ENCODE measurements at regions not wholly inside any gene's neighbourhood (a gene's known extent, or its start where the extent isn't known, plus 50 kb on each side); places are given as distances from the start of the nearest gene placed in this dataset.

DNA sequence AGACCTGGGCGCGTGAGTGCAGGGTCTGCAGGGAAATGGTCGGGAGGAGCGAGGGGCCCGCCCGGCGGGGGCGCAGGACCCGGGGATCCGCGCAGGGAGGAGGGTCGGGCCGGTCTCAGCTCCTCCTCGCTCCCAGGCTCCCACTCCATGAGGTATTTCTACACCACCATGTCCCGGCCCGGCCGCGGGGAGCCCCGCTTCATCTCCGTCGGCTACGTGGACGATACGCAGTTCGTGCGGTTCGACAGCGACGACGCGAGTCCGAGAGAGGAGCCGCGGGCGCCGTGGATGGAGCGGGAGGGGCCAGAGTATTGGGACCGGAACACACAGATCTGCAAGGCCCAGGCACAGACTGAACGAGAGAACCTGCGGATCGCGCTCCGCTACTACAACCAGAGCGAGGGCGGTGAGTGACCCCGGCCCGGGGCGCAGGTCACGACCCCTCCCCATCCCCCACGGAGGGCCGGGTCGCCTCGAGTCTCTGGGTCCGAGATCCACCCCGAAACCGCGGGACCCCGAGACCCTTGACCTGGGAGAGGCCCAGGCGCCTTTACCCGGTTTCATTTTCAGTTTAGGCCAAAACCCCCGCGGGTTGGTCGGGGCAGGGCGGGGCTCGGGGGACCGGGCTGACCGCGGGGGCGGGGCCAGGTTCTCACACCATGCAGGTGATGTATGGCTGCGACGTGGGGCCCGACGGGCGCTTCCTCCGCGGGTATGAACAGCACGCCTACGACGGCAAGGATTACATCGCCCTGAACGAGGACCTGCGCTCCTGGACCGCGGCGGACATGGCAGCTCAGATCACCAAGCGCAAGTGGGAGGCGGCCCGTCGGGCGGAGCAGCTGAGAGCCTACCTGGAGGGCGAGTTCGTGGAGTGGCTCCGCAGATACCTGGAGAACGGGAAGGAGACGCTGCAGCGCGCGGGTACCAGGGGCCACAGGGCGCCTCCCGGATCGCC, 54.2 kb upstream of the HLA-A start:
- Histone ChIP-seq H3K9ac (ENCODE audit: control insufficient read depth, insufficient read depth, low read length) (peak overlapping the region; percentile 92), H3K9me3 (replicated peaks; ENCODE audit: control insufficient read depth, insufficient read depth, low read length) (no peaks in the 10 kb centered on the region; the same call in 2 of the 3 replicates), H3K4me1 (ENCODE audit: control insufficient read depth, insufficient read depth, low read length) (no peaks in the 10 kb centered on the region), H3K79me2 (ENCODE audit: control insufficient read depth, insufficient read depth, low read length) (peaks cover 11% of the 10 kb centered on the region), H3K27me3 (replicated peaks in 1 of 2; ENCODE audit: control insufficient read depth in 2 of 2, insufficient read depth in 2 of 2, low read length in 1 of 2) (no peaks in the 10 kb centered on the region), H2AFZ (ENCODE audit: control insufficient read depth, low read depth, low read length) (peak overlapping the region; percentile 73), H3K36me3 (ENCODE audit: control insufficient read depth in 2 of 2, insufficient read depth in 2 of 2, low read length in 1 of 2) (peaks cover 0 to 1% of the 10 kb centered on the region in 2 experiments; a peak in 1 of 4 replicates), H3K4me3 (peak overlapping the region; percentile 86), H3K4me2 (ENCODE audit: control insufficient read depth, insufficient read depth) (peak overlapping the region; percentile 79), H3K27ac (ENCODE audit: control insufficient read depth, insufficient read depth) (peak overlapping the region; percentile 75), H4K20me1 (ENCODE audit: control insufficient read depth, insufficient read depth) (no peaks in the 10 kb centered on the region)
- BruUV-seq (replicated peaks), result TSS peak; percentile 65
- RAD21 ChIA-PET (ENCODE audit: unreplicated experiment), result interaction anchor here (1.7 kb wide), 1 partner anchor 77 kb away, joined by 5 read pairs; no protein-coding TSS in a partner anchor
- intact Hi-C loops (cut with micrococcal nuclease; ENCODE audit: unreplicated experiment) (loop anchor here (1.0 kb wide), 1 partner anchor 53 kb away; no protein-coding TSS in a partner anchor), in situ Hi-C loops (cut with MboI) (no loop called here)
- FAIRE-seq (no peak), DNase-seq (ENCODE audit: low read depth, low spot score) (peak; percentile 25), ATAC-seq (peak; percentile 92)
- WGBS (ENCODE audit: insufficient coverage, insufficient replicate concordance, low lambda C conversion rate, missing lambda C conversion rate), result 12% methylated on average over 57 of the region's 101 CpGs
- CTCF ChIA-PET, result interaction anchor here (1.1 to 1.5 kb wide), 4 partner anchors 37 to 128 kb away, joined by 3 to 6 read pairs (median 4); no protein-coding TSS in a partner anchor
- SMC1A ChIA-PET (ENCODE audit: uncharacterized antibody, unreplicated experiment), result interaction anchor here (0.7 to 1.8 kb wide), 3 partner anchors 40 to 79 kb away, joined by 3 to 11 read pairs (median 6); no protein-coding TSS in a partner anchor
- POLR2A ChIA-PET, result interaction anchor here (0.6 to 0.8 kb wide), 2 partner anchors 76 to 178 kb away, joined by 3 to 4 read pairs; no protein-coding TSS in a partner anchor
- TF ChIP-seq NR2F1 (conservative IDR thresholded peaks at IDR 0.05), result peak; percentile 100
- 0 out of 2 replicates have a peak, but pooled peaks have one; percentile 10 for TF ChIP-seq RB1 (IDR thresholded peaks at IDR 0.05; ENCODE audit: borderline replicate concordance)
- TF ChIP-seq RUNX3 (IDR thresholded peaks at IDR 0.05; ENCODE audit: low read length), result peak; percentile 39
- peak; percentile 62; the same call in 1 of the 2 replicates for TF ChIP-seq BACH1 (IDR thresholded peaks at IDR 0.05; ENCODE audit: borderline replicate concordance)
- TF ChIP-seq HCFC1 (IDR thresholded peaks at IDR 0.05; ENCODE audit: low read length), result no peak
- TF ChIP-seq ZNF24 (IDR thresholded peaks at IDR 0.05), result no peak
- TF ChIP-seq TAF1 (IDR thresholded peaks at IDR 0.05; ENCODE audit: borderline replicate concordance, low read depth, low read length), result peak; percentile 38; the same call in 1 of the 2 replicates
- TF ChIP-seq ASH2L (IDR thresholded peaks at IDR 0.05; ENCODE audit: borderline replicate concordance, low read depth), result peak; percentile 89; the same call in 1 of the 2 replicates
- TF ChIP-seq, protein P1, sequence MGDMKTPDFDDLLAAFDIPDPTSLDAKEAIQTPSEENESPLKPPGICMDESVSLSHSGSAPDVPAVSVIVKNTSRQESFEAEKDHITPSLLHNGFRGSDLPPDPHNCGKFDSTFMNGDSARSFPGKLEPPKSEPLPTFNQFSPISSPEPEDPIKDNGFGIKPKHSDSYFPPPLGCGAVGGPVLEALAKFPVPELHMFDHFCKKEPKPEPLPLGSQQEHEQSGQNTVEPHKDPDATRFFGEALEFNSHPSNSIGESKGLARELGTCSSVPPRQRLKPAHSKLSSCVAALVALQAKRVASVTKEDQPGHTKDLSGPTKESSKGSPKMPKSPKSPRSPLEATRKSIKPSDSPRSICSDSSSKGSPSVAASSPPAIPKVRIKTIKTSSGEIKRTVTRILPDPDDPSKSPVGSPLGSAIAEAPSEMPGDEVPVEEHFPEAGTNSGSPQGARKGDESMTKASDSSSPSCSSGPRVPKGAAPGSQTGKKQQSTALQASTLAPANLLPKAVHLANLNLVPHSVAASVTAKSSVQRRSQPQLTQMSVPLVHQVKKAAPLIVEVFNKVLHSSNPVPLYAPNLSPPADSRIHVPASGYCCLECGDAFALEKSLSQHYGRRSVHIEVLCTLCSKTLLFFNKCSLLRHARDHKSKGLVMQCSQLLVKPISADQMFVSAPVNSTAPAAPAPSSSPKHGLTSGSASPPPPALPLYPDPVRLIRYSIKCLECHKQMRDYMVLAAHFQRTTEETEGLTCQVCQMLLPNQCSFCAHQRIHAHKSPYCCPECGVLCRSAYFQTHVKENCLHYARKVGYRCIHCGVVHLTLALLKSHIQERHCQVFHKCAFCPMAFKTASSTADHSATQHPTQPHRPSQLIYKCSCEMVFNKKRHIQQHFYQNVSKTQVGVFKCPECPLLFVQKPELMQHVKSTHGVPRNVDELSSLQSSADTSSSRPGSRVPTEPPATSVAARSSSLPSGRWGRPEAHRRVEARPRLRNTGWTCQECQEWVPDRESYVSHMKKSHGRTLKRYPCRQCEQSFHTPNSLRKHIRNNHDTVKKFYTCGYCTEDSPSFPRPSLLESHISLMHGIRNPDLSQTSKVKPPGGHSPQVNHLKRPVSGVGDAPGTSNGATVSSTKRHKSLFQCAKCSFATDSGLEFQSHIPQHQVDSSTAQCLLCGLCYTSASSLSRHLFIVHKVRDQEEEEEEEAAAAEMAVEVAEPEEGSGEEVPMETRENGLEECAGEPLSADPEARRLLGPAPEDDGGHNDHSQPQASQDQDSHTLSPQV (IDR thresholded peaks at IDR 0.05), result no peak
- peak; percentile 10 to 22; a peak in 1 of 4 replicates for TF ChIP-seq IKZF2 (IDR thresholded peaks at IDR 0.05)
- TF ChIP-seq ATF7 (IDR thresholded peaks at IDR 0.05; ENCODE audit: low read depth), result no peak
- peak; percentile 36 for TF ChIP-seq MEF2B (IDR thresholded peaks at IDR 0.05; ENCODE audit: partially characterized antibody, poor library complexity, severe bottlenecking)
- no peak for TF ChIP-seq MEF2A (IDR thresholded peaks at IDR 0.05; ENCODE audit: insufficient read depth, low read depth, low read length)
- TF ChIP-seq RELA (IDR thresholded peaks at IDR 0.05; ENCODE audit: borderline replicate concordance, partially characterized antibody), result no peak
- peak; percentile 61 for TF ChIP-seq IKZF1 (conservative IDR thresholded peaks at IDR 0.05)
- peak; percentile 85 for TF ChIP-seq NR2C1 (IDR thresholded peaks at IDR 0.05)
- peak; percentile 11; the same call in 1 of the 2 replicates for TF ChIP-seq EED (IDR thresholded peaks at IDR 0.05; ENCODE audit: low read depth)
- TF ChIP-seq GATAD2B (conservative IDR thresholded peaks at IDR 0.05; ENCODE audit: low read depth), result peak; percentile 54; the same call in 1 of the 2 replicates
- TF ChIP-seq ZNF274 (IDR thresholded peaks at IDR 0.05; ENCODE audit: insufficient read depth, insufficient read length), result no peak
- peak; percentile 38; the same call in 1 of the 2 replicates for TF ChIP-seq CBFB (IDR thresholded peaks at IDR 0.05; ENCODE audit: low read depth)
- TF ChIP-seq DPF2 (IDR thresholded peaks at IDR 0.05), result peak; percentile 52; the same call in 1 of the 2 replicates
- 0 out of 2 replicates have a peak, but pooled peaks have one; percentile 8 for TF ChIP-seq YY1 (IDR thresholded peaks at IDR 0.05; ENCODE audit: low read depth, low read length)

Measured in GM12878 (cell line).